Gastroesophageal sphincter (tissue), 4 donors: ENCODE measurements at regions not wholly inside any gene's neighbourhood (a gene's known extent, or its start where the extent isn't known, plus 50 kb on each side); places are given as distances from the start of the nearest gene placed in this dataset.
A peak's percentile ranks its signal among the peaks of the same experiment; 100 is the strongest.
"Not testable (repeated sequence)": the region's sequence is repeated elsewhere in the genome, so short reads cannot be mapped to it uniquely, and the experiment has no call there.

Experiments
- ATAC-seq: fragments of 150-250 bp; one replicate; pipeline ENCODE4 v1.9.1; 2016; ENCODE audit warnings: mild to moderate bottlenecking, moderate library complexity
- H3K27ac ChIP-seq, 4 donors: fragments of 200-600 bp; sonication (generic) in 3 of 4; 1 replicate in 3 of 4; 2 replicates in 1 of 4; pipeline ENCODE4 v1.5.1; 2016 to 2019
- H3K27me3 ChIP-seq: fragments of 200-600 bp; sonication (generic); one replicate; pipeline ENCODE4 v1.5.1; 2019
- H3K36me3 ChIP-seq, 2 donors: fragments of 200-600 bp; sonication (generic); one replicate each; pipeline ENCODE4 v1.5.1; 2019; ENCODE audit warnings: control low read depth in 1 of 2
- H3K4me1 ChIP-seq, 3 donors: fragments of 200-600 bp; sonication (generic); 1 replicate in 2 of 3; 2 replicates in 1 of 3; pipeline ENCODE4 v1.5.1; 2016 to 2019; ENCODE audit warnings: control low read depth in 2 of 3
- H3K4me3 ChIP-seq, 2 donors: fragments of 200-600 bp; sonication (generic); one replicate each; pipeline ENCODE4 v1.5.1; 2019; ENCODE audit warnings: mild to moderate bottlenecking in 1 of 2, moderate library complexity in 1 of 2
- H3K9me3 ChIP-seq, 3 donors: fragments of 200-600 bp; sonication (generic); one replicate each; pipeline ENCODE4 v1.5.1; 2017 to 2019; ENCODE audit warnings: control low read depth in 2 of 3
- EP300 ChIP-seq: sonication (generic); formaldehyde crosslinking; IDR thresholded peaks from one replicate; pipeline ENCODE4 v1.6.1; 2017; ENCODE audit warnings: antibody characterized with exemption, mild to moderate bottlenecking
- POLR2A ChIP-seq, 2 donors: fragments of 450-650 bp; IDR thresholded peaks; one replicate each; pipeline ENCODE4 v1.6.1; 2017; ENCODE audit warnings: antibody characterized with exemption in 2 of 2, mild to moderate bottlenecking in 2 of 2, moderate library complexity in 1 of 2
- POLR2AphosphoS5 ChIP-seq: sonication (generic); formaldehyde crosslinking; IDR thresholded peaks from one replicate; pipeline ENCODE4 v1.6.1; 2017; ENCODE audit warnings: antibody characterized with exemption
- WGBS, 2 donors: methylation state at CpG; one replicate each; pipeline ENCODE4 v1.1.5; 2018; ENCODE audit warnings: low coverage in 1 of 2; 5-methylcytosine and 5-hydroxymethylcytosine counted together
- TF ChIP-seq, protein P1 (sequence below), 4 experiments: fragments of 200-600 bp in 2 of 4; fragments of 450-650 bp in 2 of 4; sonication (generic) in 1 of 4; IDR thresholded peaks; one replicate each; pipeline ENCODE4 v1.5.1; 2017 to 2019; ENCODE audit warnings: antibody characterized with exemption in 4 of 4, mild to moderate bottlenecking in 2 of 4, moderate library complexity in 2 of 4

- TF ChIP-seq, protein P1, sequence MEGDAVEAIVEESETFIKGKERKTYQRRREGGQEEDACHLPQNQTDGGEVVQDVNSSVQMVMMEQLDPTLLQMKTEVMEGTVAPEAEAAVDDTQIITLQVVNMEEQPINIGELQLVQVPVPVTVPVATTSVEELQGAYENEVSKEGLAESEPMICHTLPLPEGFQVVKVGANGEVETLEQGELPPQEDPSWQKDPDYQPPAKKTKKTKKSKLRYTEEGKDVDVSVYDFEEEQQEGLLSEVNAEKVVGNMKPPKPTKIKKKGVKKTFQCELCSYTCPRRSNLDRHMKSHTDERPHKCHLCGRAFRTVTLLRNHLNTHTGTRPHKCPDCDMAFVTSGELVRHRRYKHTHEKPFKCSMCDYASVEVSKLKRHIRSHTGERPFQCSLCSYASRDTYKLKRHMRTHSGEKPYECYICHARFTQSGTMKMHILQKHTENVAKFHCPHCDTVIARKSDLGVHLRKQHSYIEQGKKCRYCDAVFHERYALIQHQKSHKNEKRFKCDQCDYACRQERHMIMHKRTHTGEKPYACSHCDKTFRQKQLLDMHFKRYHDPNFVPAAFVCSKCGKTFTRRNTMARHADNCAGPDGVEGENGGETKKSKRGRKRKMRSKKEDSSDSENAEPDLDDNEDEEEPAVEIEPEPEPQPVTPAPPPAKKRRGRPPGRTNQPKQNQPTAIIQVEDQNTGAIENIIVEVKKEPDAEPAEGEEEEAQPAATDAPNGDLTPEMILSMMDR (IDR thresholded peaks at IDR 0.05) = no peak
- peak; percentile 45 for TF ChIP-seq POLR2AphosphoS5
- H3K36me3 ChIP-seq = no peaks in the 10 kb centered on the region
- no peaks in the 10 kb centered on the region for H3K4me1 ChIP-seq
- peak; percentile 88 for ATAC-seq
- 4 to 38% methylated on average over 2 of the region's 2 CpGs for WGBS, 2 donors
- H3K4me3 ChIP-seq = no peak overlapping the region
- H3K27ac ChIP-seq = peak overlapping the region in 3 of 4 donors; percentile 46 to 64 (median 58)
- H3K27me3 ChIP-seq = no peaks in the 10 kb centered on the region
- H3K9me3 ChIP-seq = no peaks in the 10 kb centered on the region
Observed at GRCh38 chrX:75596178-75596577, 73.3 kb upstream of the ZDHHC15 start.

- H3K9me3 ChIP-seq, H3K36me3 ChIP-seq, H3K4me1 ChIP-seq, H3K4me3 ChIP-seq, H3K27me3 ChIP-seq, ATAC-seq, H3K27ac ChIP-seq: not testable (repeated sequence)
- 83 to 100% methylated on average over 1 of the region's 7 CpGs for WGBS, 2 donors
Observed at GRCh38 chrX:75593186-75593585, 70.3 kb upstream of the ZDHHC15 start.

GRCh38 chrX:75582511-75582910 lies 59.7 kb upstream of the ZDHHC15 start:
- H3K27me3 ChIP-seq = no peaks in the 10 kb centered on the region
- no peak for TF ChIP-seq EP300
- no peak for TF ChIP-seq POLR2AphosphoS5
- no peak for TF ChIP-seq POLR2A (IDR thresholded peaks at IDR 0.05)
- TF ChIP-seq, protein P1 (IDR thresholded peaks at IDR 0.05) = no peak
- no peak for ATAC-seq
- H3K36me3 ChIP-seq = no peaks in the 10 kb centered on the region
- no peaks in the 10 kb centered on the region for H3K4me1 ChIP-seq
- no peak overlapping the region for H3K4me3 ChIP-seq
- WGBS, 2 donors = 86 to 95% methylated on average over 4 to 12 of the region's 13 CpGs
- H3K27ac ChIP-seq = no peak overlapping the region
- no peaks in the 10 kb centered on the region for H3K9me3 ChIP-seq
